ENCODE measurements at regions not wholly inside any gene's neighbourhood (a gene's known extent, or its start where the extent isn't known, plus 50 kb on each side); places are given as distances from the start of the nearest gene placed in this dataset.
A peak's percentile ranks its signal among the peaks of the same experiment; 100 is the strongest.
"Not testable (repeated sequence)": the region's sequence is repeated elsewhere in the genome, so short reads cannot be mapped to it uniquely, and the experiment has no call there.

- no peak for DNase-seq (ENCODE audit: low read depth)
Observed at GRCh38 chr9:113665064-113665463, 201.5 kb downstream of the RGS3 start.

- no peak for DNase-seq (ENCODE audit: low read depth)
Observed at GRCh38 chr9:113665756-113666155, 202.2 kb downstream of the RGS3 start.

GRCh38 chr9:113668061-113668460 is 204.5 kb downstream of the RGS3 start:
- DNase-seq (ENCODE audit: low read depth): peak; percentile 51

DNA sequence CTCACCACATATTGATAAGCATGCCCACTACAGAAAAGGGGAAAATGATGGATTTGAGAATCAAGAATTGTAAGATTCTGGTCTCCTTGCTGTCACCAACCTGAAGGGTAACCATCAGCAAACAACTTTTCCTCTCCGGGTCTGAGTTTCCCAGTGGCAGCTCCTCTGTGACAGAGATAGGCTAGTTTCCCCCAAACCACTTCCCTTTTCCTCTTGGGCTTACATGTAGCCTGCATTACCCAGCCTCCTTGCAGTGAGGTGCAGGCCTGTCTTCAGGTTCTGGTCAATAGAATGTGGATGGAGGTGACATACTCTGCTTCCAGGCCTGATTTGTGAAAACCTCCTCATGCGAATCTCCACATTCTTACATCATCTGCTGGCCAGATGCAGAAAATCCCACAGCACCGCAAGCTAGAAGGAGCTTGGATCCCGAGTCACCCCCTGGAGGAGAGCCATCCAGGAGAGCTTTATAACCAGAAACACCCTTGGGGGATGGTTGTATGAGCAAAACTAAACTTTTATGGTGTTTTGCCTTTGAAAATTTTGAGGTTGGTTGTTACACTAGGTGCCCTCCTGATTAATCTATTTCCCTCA is 206.1 kb downstream of the RGS3 start:
- peak; percentile 39 for DNase-seq (ENCODE audit: low read depth)

GRCh38 chr9:113673726-113674125 is 202.4 kb upstream of the ZNF618 start:
- no peak for DNase-seq (ENCODE audit: low read depth)

- no peak for DNase-seq (ENCODE audit: low read depth)
Observed at GRCh38 chr9:113674436-113674835, 201.7 kb upstream of the ZNF618 start.

GRCh38 chr9:113675475-113675941 is 200.6 kb upstream of the ZNF618 start:
- DNase-seq (ENCODE audit: low read depth): peak; percentile 89

DNA sequence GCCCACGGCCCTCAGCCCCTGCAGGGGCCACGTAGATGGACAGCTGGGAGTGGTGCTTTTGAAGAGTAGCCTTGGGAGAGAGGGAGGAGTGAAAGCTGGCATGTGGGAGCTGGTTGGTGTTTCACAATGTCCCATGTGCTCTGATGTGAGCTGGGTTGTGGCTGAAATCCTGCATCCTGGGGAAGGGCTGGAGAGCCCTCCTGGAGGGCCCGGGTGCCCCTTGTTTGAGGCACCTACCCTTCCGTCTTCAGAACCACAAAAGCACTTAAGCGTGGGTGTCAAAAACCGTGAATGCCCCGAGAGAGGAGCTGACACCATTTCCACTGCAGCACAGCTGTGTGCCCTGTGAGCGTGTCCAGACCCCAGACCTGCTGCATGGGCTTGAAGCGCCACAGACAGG is 199.1 kb upstream of the ZNF618 start:
- DNase-seq (ENCODE audit: low read depth): peak; percentile 12

GRCh38 chr9:113677569-113677968 is 198.5 kb upstream of the ZNF618 start:
- DNase-seq (ENCODE audit: low read depth): no peak

- DNase-seq (ENCODE audit: low read depth): no peak
Observed at GRCh38 chr9:113678119-113678858, 197.8 kb upstream of the ZNF618 start.

GRCh38 chr9:113678859-113679256 is 197.3 kb upstream of the ZNF618 start:
- no peak for DNase-seq (ENCODE audit: low read depth)

GRCh38 chr9:113682297-113682771 is 193.8 kb upstream of the ZNF618 start:
- DNase-seq (ENCODE audit: low read depth): peak; percentile 73

DNA sequence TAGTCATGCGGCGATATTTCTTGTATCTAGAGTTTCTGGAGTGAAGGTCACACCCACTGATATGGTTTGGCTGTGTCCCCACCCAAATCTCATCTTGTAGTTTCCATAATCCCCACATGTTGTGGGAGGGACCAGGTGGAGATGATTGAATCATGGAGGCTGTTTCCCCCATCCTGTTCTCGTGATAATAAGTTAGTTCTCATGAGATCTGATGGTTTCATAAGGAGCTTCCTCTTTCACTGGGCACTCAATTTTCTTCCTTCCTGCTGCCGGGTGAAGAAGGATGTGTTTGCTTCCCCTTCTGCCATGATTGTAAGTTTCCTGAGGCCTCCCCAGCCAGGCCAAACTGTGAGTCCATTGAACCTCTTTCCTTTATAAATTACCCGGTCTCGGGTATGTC is 190.5 kb upstream of the ZNF618 start:
- not testable (repeated sequence) for DNase-seq (ENCODE audit: low read depth)

- DNase-seq (ENCODE audit: low read depth): no peak
Observed at GRCh38 chr9:113687107-113687679, 188.9 kb upstream of the ZNF618 start.

DNA sequence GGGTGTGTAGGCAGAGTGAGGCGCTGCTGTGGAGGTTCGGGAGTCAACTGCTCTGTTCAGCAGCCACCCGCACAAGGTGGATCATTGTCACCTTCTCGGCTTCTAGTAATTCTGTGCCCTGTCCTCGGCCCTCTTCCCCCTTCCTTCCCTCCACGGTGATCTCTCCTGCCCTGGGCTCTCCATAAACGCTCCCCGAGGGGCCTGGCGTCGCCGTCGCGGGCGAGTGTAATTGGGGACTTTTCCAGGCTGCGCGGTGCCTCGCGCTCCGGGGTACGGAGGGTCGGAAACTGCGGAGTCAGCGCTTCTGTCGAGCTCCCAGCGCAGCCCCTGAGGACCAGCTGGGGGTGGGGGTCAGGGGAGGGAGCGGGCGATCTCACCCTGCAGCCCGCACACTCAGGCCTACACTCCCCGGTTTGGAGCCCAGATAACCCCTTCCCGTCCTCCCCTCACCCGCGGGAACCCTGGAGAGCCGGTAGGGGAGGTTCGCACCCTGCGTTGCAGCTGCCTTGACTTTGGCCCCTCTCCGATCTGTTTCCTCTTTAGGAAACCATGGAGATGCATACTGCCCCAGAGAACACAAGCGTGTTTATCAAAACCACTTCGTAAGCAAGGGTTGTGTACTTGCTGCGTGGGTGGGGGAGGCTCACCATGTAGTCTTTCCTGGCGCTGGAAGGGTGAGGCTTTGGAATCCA is 188.3 kb upstream of the ZNF618 start:
- DNase-seq (ENCODE audit: low read depth): no peak

DNA sequence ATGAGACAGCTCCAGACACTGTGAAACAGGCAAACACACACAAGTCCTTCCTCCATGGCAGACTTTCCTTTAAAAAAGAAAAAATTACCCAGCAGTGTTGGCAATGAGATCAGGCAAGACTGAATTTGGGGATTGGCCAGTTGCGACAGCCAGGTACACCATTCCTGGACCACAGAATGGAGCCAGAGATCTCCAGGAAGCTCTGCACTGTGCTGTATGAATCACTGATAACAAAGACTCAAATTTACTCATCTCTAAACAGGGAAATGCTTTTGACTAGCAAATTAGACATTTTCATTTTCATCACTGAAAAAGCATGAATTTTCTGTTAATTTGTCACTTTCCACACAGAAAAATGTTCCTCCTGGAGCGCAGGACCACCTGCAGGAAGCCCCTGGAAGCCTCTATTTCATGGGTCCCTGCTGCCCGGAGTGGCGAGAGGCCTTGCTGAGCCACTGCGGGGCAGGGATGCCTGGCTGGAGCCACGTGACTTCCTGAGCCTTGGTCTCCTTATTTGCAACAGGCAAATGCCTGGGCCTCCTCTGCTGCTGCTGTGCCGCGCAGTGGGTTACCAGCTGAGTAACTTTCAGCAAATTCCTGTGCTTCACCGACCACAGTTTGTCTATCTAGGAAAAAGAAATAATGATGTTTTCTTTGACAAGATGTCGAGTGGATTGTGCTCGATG is 185.9 kb upstream of the ZNF618 start:
- DNase-seq (ENCODE audit: low read depth): no peak

- no peak for DNase-seq (ENCODE audit: low read depth)
Observed at GRCh38 chr9:113692256-113692655, 183.9 kb upstream of the ZNF618 start.

DNA sequence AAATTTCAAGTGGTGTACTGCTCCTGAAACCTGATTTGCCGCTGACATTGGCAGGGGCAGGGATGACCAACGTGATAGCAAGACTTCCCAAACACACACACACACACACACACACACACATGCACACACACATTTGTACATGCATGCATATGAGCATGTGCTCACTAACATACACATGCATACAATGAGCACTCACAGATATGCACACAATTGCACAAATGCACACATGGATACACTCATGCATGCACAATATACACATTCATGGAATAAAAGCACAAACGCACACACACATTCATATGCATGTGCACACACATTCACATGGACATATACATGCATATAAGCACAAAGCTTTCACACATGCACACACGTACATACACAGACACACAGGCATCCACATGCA is 181.2 kb upstream of the ZNF618 start:
- no peak for DNase-seq (ENCODE audit: low read depth)

GRCh38 chr9:113695440-113695851 is 180.7 kb upstream of the ZNF618 start:
- no peak for DNase-seq (ENCODE audit: low read depth)

DNA sequence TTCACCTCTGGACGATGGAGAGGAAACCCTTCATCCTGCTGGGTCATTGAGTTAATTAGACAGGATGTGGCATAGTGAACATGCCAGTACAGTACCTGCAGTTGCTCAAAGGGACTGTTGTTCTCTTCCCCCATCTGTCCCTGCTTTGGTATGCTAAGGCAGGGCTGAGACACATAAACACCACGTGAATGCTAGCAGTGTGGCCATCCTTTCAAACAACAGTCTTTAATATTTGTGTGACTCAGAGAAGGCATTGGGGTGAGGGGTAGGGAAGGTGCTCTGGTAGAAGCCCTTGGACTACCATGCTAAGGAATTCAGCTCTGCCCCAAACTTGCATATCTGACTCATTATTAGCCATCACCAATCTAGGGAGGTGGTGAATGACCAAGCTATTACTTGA is 180.2 kb upstream of the ZNF618 start:
- DNase-seq (ENCODE audit: low read depth): no peak

- peak; percentile 67 for DNase-seq (ENCODE audit: low read depth)
Observed at GRCh38 chr9:113701774-113702755, 174.0 kb upstream of the ZNF618 start.
